ENCODE measurements at regions not wholly inside any gene's neighbourhood (a gene's known extent, or its start where the extent isn't known, plus 50 kb on each side); places are given as distances from the start of the nearest gene placed in this dataset.

- DNase-seq, result no peak
Measured at GRCh38 chr14:53501361-53502211, 348.5 kb upstream of the DDHD1 start.

GRCh38 chr14:53500191-53500590 is 347.1 kb upstream of the DDHD1 start:
- DNase-seq, result no peak

DNA sequence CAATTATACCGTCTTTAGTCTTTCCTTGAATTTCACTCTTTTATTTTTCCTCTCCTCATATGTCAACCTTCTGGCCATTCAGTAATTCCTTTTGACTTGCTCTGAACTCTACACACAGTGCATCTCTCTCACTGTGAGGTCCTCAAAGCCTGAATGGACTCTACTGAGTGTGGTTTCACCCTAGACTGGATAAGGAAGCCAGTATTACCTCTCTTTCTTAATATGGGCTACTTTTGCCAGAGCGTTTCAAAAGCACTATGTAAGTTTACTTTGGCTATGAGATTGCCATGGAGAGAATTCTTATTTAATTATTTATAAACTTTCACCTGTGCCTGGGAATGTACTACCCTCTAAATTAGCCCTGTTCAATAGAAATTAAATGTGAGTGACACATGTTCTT is 343.5 kb upstream of the DDHD1 start:
- DNase-seq, result no peak

GRCh38 chr14:53495846-53496343 is 342.8 kb upstream of the DDHD1 start:
- DNase-seq, result no peak

DNA sequence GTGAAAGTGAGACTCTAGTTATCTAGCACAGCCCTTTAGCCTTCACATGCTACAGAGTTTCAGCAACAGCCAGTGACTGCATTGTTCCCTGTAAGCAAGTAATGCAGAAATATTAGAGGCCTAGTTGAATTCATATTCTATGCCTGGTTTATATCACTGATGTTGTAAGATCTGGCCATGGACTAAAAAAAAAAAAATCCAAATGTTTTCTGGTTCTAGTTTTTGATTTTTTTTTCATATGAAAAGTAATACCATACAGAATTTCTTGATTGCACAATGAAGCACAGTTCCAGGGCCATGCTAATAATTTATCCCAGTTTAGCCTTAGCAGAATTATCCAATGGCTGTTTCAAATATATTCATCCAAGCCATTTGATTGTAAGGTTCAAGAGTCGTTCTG is 341.5 kb upstream of the DDHD1 start:
- DNase-seq, result no peak

- DNase-seq, result peak; percentile 70
Measured at GRCh38 chr14:53493860-53494259, 340.7 kb upstream of the DDHD1 start.

- no peak for DNase-seq
Measured at GRCh38 chr14:53493320-53493719, 340.2 kb upstream of the DDHD1 start.

- no peak for DNase-seq
Measured at GRCh38 chr14:53491884-53492277, 338.8 kb upstream of the DDHD1 start.

DNA sequence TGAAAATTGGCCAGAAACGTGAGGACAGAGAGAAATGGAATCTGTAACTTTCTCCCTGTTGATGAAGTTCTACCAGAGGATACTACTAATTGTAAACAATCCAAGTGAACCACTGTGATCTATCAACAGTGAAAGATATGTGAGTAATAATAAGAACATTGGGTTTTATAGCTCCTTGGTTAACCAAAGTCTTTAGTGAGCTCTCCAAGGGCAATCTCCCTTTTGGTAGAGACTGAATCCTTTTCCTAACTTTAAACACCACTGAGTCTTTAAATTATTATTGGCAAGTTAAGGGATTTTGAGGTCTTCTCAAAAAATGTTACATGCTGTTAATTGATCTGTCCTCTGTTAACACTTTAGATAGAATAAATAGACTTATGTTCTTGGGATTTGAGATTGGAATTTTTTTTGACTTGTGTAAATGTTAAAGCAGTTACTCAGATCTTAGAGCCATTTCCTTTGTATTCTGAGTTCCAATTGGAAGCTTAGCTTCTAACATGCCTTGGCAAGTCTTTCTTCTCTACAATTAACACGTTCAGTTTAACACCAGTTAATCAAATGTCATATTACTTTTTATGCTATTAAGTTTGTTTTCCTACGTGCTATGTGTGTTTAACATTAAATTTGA is 338.2 kb upstream of the DDHD1 start:
- DNase-seq, result no peak

DNA sequence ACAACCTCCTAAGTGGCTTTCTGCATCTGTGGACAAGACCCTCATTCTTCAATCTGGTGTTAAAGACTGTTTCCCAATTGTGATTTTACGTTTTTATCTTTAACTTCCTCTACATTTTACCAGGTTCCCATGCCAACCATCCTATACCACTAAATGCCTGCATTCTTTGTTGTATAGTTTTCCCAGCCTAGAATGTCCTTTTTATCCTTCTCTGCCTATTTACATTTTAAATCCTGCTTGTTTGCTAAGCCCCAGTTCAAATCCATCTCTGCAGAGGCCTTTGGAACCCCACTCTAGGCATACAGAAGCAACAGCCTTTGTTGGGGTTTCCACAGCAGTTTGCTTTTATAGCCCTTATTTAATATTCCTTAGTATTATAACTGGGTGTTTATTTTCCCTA is 325.1 kb upstream of the DDHD1 start:
- no peak for DNase-seq

DNA sequence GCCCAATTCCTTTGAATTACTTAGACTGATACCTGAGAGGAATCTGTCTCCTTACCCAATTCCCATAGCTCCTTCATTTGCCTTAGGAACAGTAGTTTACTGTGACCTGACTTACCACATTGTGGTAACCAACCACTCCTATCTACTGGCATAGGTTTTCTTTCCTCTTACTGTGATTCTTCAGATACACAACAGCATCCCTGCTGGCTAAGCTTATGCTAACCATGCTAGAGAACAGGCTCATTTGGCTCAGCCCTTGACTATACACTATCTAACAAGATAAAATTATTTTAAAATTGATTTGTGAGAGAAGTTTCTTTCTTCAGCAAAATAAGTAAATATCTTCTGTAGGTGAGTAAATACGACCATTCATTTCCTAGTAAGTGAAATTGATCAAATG is 320.4 kb upstream of the DDHD1 start:
- no peak for DNase-seq

GRCh38 chr14:53472306-53472705 is 319.2 kb upstream of the DDHD1 start:
- no peak for DNase-seq

DNA sequence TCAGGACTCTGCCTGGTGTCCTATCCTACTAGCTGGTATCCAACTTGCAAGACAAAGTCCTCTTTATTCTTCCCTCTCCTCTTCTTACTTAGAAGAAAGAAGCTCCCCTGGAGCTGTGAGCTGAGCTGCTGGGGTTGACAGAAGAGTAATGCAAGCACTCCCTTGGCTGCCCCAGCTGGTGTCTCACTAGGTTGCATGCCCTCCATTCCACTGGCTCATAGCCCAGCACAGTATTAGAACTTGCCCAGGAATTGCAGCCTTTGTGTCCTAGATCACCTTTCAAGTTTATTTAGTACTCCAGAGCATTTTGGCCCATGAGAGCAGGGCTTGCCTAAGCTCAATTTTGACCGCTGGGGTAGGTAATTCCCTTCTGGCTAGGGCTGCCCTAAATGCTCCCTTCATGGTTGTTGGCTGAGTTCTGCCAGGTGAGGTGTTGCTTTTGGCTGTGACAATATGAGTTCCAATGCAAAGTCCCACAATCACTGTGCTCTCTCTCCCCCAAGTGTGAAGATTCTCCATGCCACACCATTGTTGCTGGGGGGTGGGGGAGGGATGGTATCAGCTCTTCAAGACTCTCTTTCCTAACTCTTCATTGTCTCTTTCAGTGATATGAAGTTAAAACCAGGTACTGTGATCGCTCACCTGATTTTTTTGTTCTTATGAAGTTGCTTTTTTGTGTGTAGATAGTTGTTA is 317.4 kb upstream of the DDHD1 start:
- DNase-seq, result no peak

DNA sequence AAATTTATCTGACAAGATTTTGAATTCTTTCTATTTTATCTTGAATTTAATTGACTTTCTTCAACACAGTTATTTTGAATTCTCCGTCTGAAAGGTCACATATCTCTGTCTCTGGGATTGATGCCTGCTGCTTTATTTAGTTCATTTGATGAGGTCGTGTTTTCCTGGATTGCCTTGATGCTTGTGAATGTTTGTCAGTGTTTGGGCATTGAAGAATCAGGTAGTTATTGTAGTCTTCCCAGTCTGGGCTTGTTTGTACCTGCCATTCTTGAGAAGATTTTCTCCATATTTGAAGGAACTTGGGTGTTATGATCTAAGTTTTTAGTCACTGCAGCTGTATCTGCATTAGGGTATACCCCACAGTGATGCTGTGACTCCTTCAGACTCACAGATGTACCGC is 315.8 kb upstream of the DDHD1 start:
- no peak for DNase-seq

GRCh38 chr14:53464376-53464775 is 311.3 kb upstream of the DDHD1 start:
- no peak for DNase-seq

- DNase-seq, result peak; percentile 79
Measured at GRCh38 chr14:53462931-53463778, 310.0 kb upstream of the DDHD1 start.

DNA sequence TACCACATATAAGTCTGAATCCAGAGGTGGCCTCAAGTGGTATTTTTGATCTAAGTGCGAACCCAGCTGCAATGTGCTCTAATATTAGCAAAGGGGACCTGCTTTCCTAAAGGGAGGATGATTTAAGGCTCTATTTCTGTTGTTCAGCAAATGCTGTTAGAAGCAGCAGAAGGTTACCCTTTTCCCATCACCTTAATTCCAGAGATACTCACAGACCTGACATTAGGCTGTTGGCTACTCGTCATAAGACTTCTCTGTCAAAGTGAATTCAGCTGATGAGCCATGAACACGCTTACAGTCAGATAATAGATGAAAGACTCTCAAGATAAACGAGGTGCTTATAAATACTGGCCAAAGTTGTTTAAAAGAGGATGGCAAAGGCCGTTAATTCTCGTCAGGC is 308.7 kb upstream of the DDHD1 start:
- DNase-seq, result no peak

DNA sequence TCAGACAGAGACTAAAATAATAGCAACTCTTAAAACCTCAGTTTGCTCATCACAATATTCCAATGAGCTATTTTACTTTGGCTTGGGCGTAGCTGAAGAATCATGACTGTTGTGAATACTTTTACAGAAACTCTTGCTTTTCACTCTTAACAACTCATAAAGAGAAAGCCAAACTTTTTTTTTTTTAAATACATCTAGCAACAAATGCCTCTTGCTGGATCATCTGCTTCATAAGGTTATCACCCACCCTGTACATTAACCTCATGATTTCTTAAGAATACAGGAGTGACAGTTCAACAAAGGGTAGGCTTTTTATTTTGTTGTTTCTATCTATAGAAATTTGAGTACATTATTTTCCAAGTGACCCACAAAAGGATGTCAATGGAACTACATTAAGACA is 307.4 kb upstream of the DDHD1 start:
- DNase-seq, result no peak

DNA sequence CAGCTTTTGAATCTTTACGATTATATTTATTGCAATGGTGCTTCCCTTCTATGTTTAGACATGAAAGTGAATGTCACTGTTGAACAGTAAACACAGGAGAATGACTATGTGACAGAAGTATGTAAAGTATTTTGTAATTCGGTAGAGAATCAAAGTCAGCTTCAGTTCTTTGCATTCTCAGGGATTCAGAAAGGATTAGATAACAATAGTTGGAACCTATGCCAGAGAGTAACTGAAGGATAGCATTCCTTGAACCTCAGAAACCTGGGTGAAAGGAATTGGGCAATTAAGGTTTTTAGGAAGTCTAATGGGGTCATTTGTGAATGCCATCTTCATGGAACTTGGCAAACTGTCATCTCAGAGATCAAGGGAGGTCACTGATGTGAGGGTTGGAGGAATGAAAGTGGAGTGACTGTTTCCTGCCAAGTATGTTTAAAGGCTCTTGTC is 305.3 kb upstream of the DDHD1 start:
- DNase-seq, result peak; percentile 77

GRCh38 chr14:53456931-53457330 is 303.8 kb upstream of the DDHD1 start:
- DNase-seq, result no peak

GRCh38 chr14:53452005-53452673 is 299.0 kb upstream of the DDHD1 start:
- no peak for DNase-seq

DNA sequence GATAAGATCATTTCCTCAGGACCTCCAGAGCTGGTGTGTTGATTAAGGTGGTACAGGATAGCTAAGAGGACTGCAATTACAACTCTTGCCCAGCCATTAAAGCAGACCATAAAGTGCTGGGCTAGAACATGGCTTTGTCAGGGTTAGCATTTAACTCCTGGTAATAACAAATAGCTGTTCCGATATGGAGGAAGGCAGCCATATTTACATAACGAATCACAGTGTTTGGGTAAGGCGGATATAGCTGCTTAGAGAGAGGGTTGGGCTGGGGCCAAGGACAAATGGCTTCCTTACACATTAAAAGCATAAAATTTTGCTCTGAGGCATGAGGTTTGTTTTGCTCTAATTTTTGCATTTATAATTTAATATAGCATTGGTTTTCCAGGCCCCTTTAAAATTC is 297.7 kb upstream of the DDHD1 start:
- no peak for DNase-seq
